ENCODE measurements at regions not wholly inside any gene's neighbourhood (a gene's known extent, or its start where the extent isn't known, plus 50 kb on each side); places are given as distances from the start of the nearest gene placed in this dataset.

DNA sequence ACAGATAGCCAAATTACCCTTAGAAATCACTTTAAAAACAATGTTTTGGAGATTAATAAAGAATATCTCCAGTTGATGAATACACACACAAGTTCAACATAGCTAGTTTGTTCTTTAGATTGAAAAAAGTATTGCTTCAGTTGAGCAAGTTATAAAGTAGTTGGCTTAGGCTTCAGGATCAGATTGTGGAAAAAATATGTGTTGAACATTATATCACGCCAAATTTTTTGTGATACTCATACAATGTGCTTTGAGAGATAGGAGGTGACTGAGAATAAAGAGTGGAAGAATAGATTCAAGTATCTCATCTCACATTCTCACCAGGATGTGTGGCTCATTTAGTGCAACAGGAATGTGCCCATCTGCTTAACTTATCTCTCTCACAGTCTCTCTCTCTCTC, 553.3 kb downstream of the HTR7 start:
- H3K27ac ChIP-seq (ENCODE audit: insufficient read depth, low read length) = no peak overlapping the region
- no peaks in the 10 kb centered on the region for H3K36me3 ChIP-seq (ENCODE audit: control insufficient read depth, insufficient read depth, low read length)
- DNase-seq (ENCODE audit: low read depth in 2 of 2) = no peak
- no peaks in the 10 kb centered on the region for H3K9me3 ChIP-seq (ENCODE audit: control insufficient read depth, insufficient read depth, low read depth, low read length)
- H4K20me1 ChIP-seq (ENCODE audit: control insufficient read depth, extremely low read depth, insufficient read depth, low read length) = no peaks in the 10 kb centered on the region
- TF ChIP-seq CTCF (conservative IDR thresholded peaks at IDR 0.05 in 1 of 2, IDR thresholded peaks at IDR 0.05 in 1 of 2; ENCODE audit: low read depth in 1 of 2, low read length in 2 of 2) (no peak), EZH2 (IDR thresholded peaks at IDR 0.05; ENCODE audit: low read length, missing control alignments) (no peak)
- H3K9ac ChIP-seq (ENCODE audit: insufficient read depth, low read length) = no peak overlapping the region
- no peak overlapping the region for H3K4me3 ChIP-seq (replicated peaks in 1 of 4; ENCODE audit: control extremely low read depth in 1 of 4, insufficient read depth in 1 of 4, low read depth in 3 of 4, low read length in 4 of 4)
- H3K4me1 ChIP-seq (ENCODE audit: control insufficient read depth, extremely low read depth, insufficient read depth, low read length) = peaks cover 12% of the 10 kb centered on the region
- no peaks in the 10 kb centered on the region for H3K27me3 ChIP-seq (ENCODE audit: control insufficient read depth, insufficient read depth, low read length)
- no peaks in the 10 kb centered on the region for H3K79me2 ChIP-seq (ENCODE audit: control insufficient read depth, insufficient read depth, low read length)
- no peak overlapping the region for H3K4me2 ChIP-seq (ENCODE audit: extremely low read depth, insufficient read depth, low read length)
- H2AFZ ChIP-seq (ENCODE audit: low read length) = no peak overlapping the region

DNA sequence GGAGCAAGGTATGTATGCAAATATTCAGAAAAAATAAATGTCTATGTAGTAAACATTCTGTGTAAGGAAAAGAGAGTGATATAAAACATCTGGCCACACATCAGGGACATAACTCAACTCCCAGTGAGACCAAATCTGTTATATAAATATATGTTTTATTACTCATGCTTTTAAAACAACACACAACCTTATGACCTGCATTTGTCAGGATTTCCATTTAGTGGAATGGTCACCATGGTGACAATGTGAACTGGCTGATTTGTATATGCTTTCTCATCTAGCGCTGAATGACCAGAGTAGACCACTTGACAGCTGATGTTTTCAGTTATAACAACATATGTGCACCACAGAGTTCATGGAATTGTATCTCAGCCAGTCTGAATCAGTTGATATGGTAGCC, 551.7 kb downstream of the HTR7 start:
- no peak overlapping the region for H3K9ac ChIP-seq (ENCODE audit: insufficient read depth, low read length)
- peak overlapping the region; percentile 13 for H3K4me2 ChIP-seq (ENCODE audit: extremely low read depth, insufficient read depth, low read length)
- no peak for TF ChIP-seq CTCF (conservative IDR thresholded peaks at IDR 0.05 in 1 of 2, IDR thresholded peaks at IDR 0.05 in 1 of 2; ENCODE audit: low read depth in 1 of 2, low read length in 2 of 2)
- no peak for TF ChIP-seq EZH2 (IDR thresholded peaks at IDR 0.05; ENCODE audit: low read length, missing control alignments)
- DNase-seq (ENCODE audit: low read depth in 2 of 2) = peak; percentile 97 to 99
- H3K9me3 ChIP-seq (ENCODE audit: control insufficient read depth, insufficient read depth, low read depth, low read length) = no peaks in the 10 kb centered on the region
- H3K79me2 ChIP-seq (ENCODE audit: control insufficient read depth, insufficient read depth, low read length) = no peaks in the 10 kb centered on the region
- no peaks in the 10 kb centered on the region for H4K20me1 ChIP-seq (ENCODE audit: control insufficient read depth, extremely low read depth, insufficient read depth, low read length)
- H3K27ac ChIP-seq (ENCODE audit: insufficient read depth, low read length) = peak overlapping the region; percentile 34
- H3K36me3 ChIP-seq (ENCODE audit: control insufficient read depth, insufficient read depth, low read length) = no peaks in the 10 kb centered on the region
- H3K27me3 ChIP-seq (ENCODE audit: control insufficient read depth, insufficient read depth, low read length) = no peaks in the 10 kb centered on the region
- H2AFZ ChIP-seq (ENCODE audit: low read length) = no peak overlapping the region
- H3K4me1 ChIP-seq (ENCODE audit: control insufficient read depth, extremely low read depth, insufficient read depth, low read length) = peaks cover 12% of the 10 kb centered on the region
- H3K4me3 ChIP-seq (replicated peaks in 1 of 4; ENCODE audit: control extremely low read depth in 1 of 4, insufficient read depth in 1 of 4, low read depth in 3 of 4, low read length in 4 of 4) = peak overlapping the region in 1 of 4 experiments; percentile 12

DNA sequence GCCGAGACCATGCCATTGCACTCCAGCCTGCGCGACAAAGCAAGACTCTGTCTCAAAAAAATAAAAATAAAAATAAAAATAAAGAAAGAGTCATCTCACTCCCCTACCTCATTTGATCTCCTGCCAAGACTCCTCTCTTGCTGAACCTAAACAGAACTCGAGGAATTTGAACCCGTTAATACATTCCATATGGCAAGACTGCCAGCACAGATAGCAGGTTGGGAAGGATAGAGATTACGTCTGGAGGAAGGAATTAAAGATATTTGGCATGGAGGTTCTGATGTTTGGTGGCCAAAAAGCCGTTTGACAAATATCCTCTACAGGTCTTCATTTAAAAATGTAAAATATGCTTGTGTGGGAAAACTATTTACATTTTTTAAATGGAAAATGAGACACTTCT, 549.6 kb downstream of the HTR7 start:
- Histone ChIP-seq H4K20me1 (ENCODE audit: control insufficient read depth, extremely low read depth, insufficient read depth, low read length) (no peaks in the 10 kb centered on the region), H3K36me3 (ENCODE audit: control insufficient read depth, insufficient read depth, low read length) (no peaks in the 10 kb centered on the region), H3K4me3 (replicated peaks in 1 of 4; ENCODE audit: control extremely low read depth in 1 of 4, insufficient read depth in 1 of 4, low read depth in 3 of 4, low read length in 4 of 4) (no peak overlapping the region), H2AFZ (ENCODE audit: low read length) (no peak overlapping the region), H3K79me2 (ENCODE audit: control insufficient read depth, insufficient read depth, low read length) (no peaks in the 10 kb centered on the region), H3K4me2 (ENCODE audit: extremely low read depth, insufficient read depth, low read length) (no peak overlapping the region), H3K4me1 (ENCODE audit: control insufficient read depth, extremely low read depth, insufficient read depth, low read length) (peaks cover 12% of the 10 kb centered on the region), H3K9ac (ENCODE audit: insufficient read depth, low read length) (no peak overlapping the region), H3K27ac (ENCODE audit: insufficient read depth, low read length) (no peak overlapping the region), H3K9me3 (ENCODE audit: control insufficient read depth, insufficient read depth, low read depth, low read length) (no peaks in the 10 kb centered on the region), H3K27me3 (ENCODE audit: control insufficient read depth, insufficient read depth, low read length) (no peaks in the 10 kb centered on the region)
- DNase-seq (ENCODE audit: low read depth in 2 of 2) = peak in 1 of 2 donors; percentile 95
- TF ChIP-seq CTCF (conservative IDR thresholded peaks at IDR 0.05 in 1 of 2, IDR thresholded peaks at IDR 0.05 in 1 of 2; ENCODE audit: low read depth in 1 of 2, low read length in 2 of 2) (no peak), EZH2 (IDR thresholded peaks at IDR 0.05; ENCODE audit: low read length, missing control alignments) (no peak)

Data from fibroblast of lung (primary cell).